Prostate gland (tissue), 2 donors: ENCODE measurements at regions not wholly inside any gene's neighbourhood (a gene's known extent, or its start where the extent isn't known, plus 50 kb on each side); places are given as distances from the start of the nearest gene placed in this dataset.
A peak's percentile ranks its signal among the peaks of the same experiment; 100 is the strongest.

Experiments
- CTCF ChIP-seq, 4 experiments: fragments of 200-600 bp in 2 of 4; fragments of 450-650 bp in 2 of 4; sonication (generic) in 2 of 4; IDR thresholded peaks; 1 replicate in 3 of 4; 2 replicates in 1 of 4; pipeline ENCODE4 v1.5.1; 2016 to 2019; ENCODE audit warnings: antibody characterized with exemption in 4 of 4, mild to moderate bottlenecking in 2 of 4, moderate library complexity in 2 of 4
- POLR2A ChIP-seq: fragments of 450-650 bp; IDR thresholded peaks from one replicate; pipeline ENCODE4 v1.6.1; 2016; ENCODE audit warnings: antibody characterized with exemption, mild to moderate bottlenecking
- POLR2AphosphoS5 ChIP-seq: sonication (generic); formaldehyde crosslinking; IDR thresholded peaks from one replicate; pipeline ENCODE4 v1.6.1; 2017; ENCODE audit warnings: antibody characterized with exemption

DNA sequence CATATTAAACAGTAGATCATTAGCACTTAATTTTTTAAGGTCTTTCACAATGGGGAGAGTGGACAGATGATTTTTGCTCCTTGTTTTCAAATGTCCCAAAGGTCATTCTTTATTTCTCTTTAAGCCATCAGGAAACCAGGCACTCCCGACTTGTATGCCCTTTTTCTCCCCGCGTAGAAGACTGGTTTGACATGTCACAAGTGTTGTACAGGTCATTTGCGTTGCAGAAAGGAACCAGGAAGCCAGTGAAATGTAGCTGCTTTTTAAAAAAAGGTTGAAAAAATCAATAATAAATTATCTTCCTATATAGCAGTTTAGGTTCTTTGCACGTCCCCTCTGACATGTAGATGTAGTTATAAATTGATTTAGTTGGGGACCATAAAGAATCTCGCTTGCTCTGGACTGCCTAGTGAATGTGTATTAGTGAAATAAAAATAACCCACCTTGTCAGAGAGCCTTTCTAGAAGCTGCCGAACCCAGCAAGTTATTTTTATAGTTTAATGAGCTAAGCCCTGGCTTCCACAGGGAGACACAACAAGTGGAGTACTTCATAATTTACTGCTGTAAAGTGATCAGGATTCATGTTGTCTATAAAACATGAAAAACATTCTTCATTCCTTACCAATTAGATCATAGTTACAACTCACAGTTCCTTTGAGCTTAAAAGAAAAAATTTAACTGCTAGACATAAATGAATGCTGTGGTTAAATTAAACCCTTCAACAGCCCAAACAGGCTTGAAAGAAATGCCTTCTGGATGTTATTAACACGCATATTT lies 404.6 kb downstream of the CSNK1G3 start:
- TF ChIP-seq CTCF (IDR thresholded peaks at IDR 0.05) = no peak
- no peak for TF ChIP-seq POLR2A
- peak; percentile 68 for TF ChIP-seq POLR2AphosphoS5
